Calu3 (cell line): ENCODE measurements at regions not wholly inside any gene's neighbourhood (a gene's known extent, or its start where the extent isn't known, plus 50 kb on each side); places are given as distances from the start of the nearest gene placed in this dataset.

Experiments
- BruUV-seq: library from RNA; stranded (reverse); fragments of 400-500 nt; replicated peaks from 2 replicates; lab custom pipeline; 2021; lab: Mats Ljungman, UMichigan
- CTCF ChIA-PET: fragments of 300-600 bp; sonication (Branson Sonifier 250); formaldehyde crosslinking; loops from one replicate; lab custom pipeline; 2022; ENCODE audit warnings: antibody characterized with exemption; lab: Charles Lee
- DNase-seq: peaks from one replicate; pipeline ENCODE4 v3.0.0; 2022
- H3K27ac Mint-ChIP-seq: one replicate; pipeline ENCODE4 v1.8.0; 2022; ENCODE audit warnings: mixed read lengths; ENCODE audit not compliant: unreplicated experiment
- H3K27me3 Mint-ChIP-seq: one replicate; pipeline ENCODE4 v1.8.0; 2022; ENCODE audit warnings: mixed read lengths; ENCODE audit not compliant: unreplicated experiment
- H3K36me3 Mint-ChIP-seq: one replicate; pipeline ENCODE4 v1.8.0; 2022; ENCODE audit warnings: mild to moderate bottlenecking, moderate library complexity, mixed read lengths; ENCODE audit not compliant: insufficient read depth, unreplicated experiment
- H3K4me1 Mint-ChIP-seq: one replicate; pipeline ENCODE4 v1.8.0; 2022; ENCODE audit warnings: mild to moderate bottlenecking, low read depth, mixed read lengths; ENCODE audit not compliant: unreplicated experiment
- H3K4me3 Mint-ChIP-seq: one replicate; pipeline ENCODE4 v1.8.0; 2022; ENCODE audit warnings: mild to moderate bottlenecking, low read depth, moderate library complexity, mixed read lengths; ENCODE audit not compliant: unreplicated experiment
- H3K9me3 Mint-ChIP-seq: one replicate; pipeline ENCODE4 v1.8.0; 2022; ENCODE audit warnings: low read depth, mixed read lengths; ENCODE audit not compliant: unreplicated experiment
- CTCF ChIP-seq: fragments of 200-600 bp; IDR thresholded peaks from one replicate; pipeline ENCODE4 v1.8.0; 2022; ENCODE audit warnings: antibody characterized with exemption; ENCODE audit not compliant: unreplicated experiment
- intact Hi-C: fragments of 100-400 bp; cut with micrococcal nuclease; formaldehyde crosslinking; loops from one replicate; pipeline ENCODE4 v1.10.0; 2022; ENCODE audit not compliant: unreplicated experiment

DNA sequence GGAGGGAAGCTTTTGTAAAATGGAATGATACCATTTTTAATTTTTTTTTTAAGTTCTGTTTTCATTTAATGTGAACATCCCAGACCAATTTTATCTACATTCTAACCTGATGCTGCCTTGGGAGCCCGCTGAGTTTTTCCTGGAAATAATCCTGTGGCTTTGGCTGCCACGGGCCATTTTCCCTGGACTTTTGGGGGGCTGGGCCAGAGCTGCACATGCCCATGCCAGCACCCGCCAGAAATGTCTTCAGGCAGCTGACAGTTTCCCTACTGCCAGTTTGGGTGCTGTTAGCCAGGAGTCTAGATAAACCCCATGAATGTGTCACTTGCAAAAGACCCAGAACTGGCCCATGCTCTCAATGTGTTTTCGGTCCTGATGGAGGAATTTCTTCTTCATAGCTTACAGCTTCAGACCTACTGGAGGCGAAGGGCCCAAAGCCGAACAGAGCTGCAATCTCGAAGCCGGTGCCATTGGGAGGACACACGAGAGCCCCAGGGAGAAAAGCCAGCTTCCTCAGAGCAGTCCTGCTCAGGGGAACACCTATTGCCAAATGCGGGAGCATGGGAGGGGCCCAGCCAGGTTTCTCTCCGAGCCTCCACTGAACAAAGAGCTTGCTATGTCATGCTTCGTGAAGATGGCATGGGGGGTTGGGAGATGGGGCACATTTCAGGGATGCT is 444.2 kb upstream of the MKI67 start:
- Mint-ChIP-seq H3K27ac (no peak overlapping the region), H3K4me1 (no peaks in the 10 kb centered on the region), H3K9me3 (no peaks in the 10 kb centered on the region), H3K4me3 (no peak overlapping the region), H3K36me3 (no peaks in the 10 kb centered on the region), H3K27me3 (no peaks in the 10 kb centered on the region)
- BruUV-seq, result no TSS peak
- intact Hi-C loops, result no loop called here
- CTCF ChIA-PET, result interaction anchor here (0.9 kb wide), 1 partner anchor 12 kb away, joined by 3 read pairs; no protein-coding TSS in a partner anchor
- DNase-seq, result no peak
- no peak for TF ChIP-seq CTCF

- H3K27me3 Mint-ChIP-seq, result no peaks in the 10 kb centered on the region
- CTCF ChIA-PET, result interaction anchor here (0.9 kb wide), 1 partner anchor 11 kb away, joined by 3 read pairs; no protein-coding TSS in a partner anchor
Observed at GRCh38 chr10:128571071-128571470, 444.8 kb upstream of the MKI67 start.

GRCh38 chr10:128571745-128572144 is 445.5 kb upstream of the MKI67 start:
- H3K27me3 Mint-ChIP-seq, result no peaks in the 10 kb centered on the region
- DNase-seq, result no peak
- no TSS peak for BruUV-seq
- no peak for TF ChIP-seq CTCF
- H3K36me3 Mint-ChIP-seq, result no peaks in the 10 kb centered on the region
- CTCF ChIA-PET, result no interaction called here
- no peaks in the 10 kb centered on the region for H3K4me1 Mint-ChIP-seq
- no peak overlapping the region for H3K27ac Mint-ChIP-seq
- no peaks in the 10 kb centered on the region for H3K9me3 Mint-ChIP-seq
- intact Hi-C loops, result no loop called here
- H3K4me3 Mint-ChIP-seq, result no peak overlapping the region

More at GRCh38 chr10:128571071-128571470, 444.8 kb upstream of the MKI67 start:
- no peak for TF ChIP-seq CTCF
- H3K4me1 Mint-ChIP-seq, result no peaks in the 10 kb centered on the region
- no peak overlapping the region for H3K27ac Mint-ChIP-seq
- no peaks in the 10 kb centered on the region for H3K36me3 Mint-ChIP-seq
- no peak for DNase-seq
- H3K9me3 Mint-ChIP-seq, result no peaks in the 10 kb centered on the region
- intact Hi-C loops, result no loop called here
- no peak overlapping the region for H3K4me3 Mint-ChIP-seq
- no TSS peak for BruUV-seq

GRCh38 chr10:128572696-128573095 is 446.5 kb upstream of the MKI67 start:
- no peak for TF ChIP-seq CTCF
- Mint-ChIP-seq H3K27ac (no peak overlapping the region), H3K4me1 (no peaks in the 10 kb centered on the region), H3K36me3 (no peaks in the 10 kb centered on the region), H3K9me3 (no peaks in the 10 kb centered on the region), H3K4me3 (no peak overlapping the region), H3K27me3 (no peaks in the 10 kb centered on the region)
- intact Hi-C loops, result no loop called here
- DNase-seq, result no peak
- CTCF ChIA-PET, result no interaction called here
- BruUV-seq, result no TSS peak
